SK-N-MC (cell line): ENCODE measurements at regions not wholly inside any gene's neighbourhood (a gene's known extent, or its start where the extent isn't known, plus 50 kb on each side); places are given as distances from the start of the nearest gene placed in this dataset.

ENCODE experiments used
- EZH2 ChIP-seq: fragments of 200-600 bp; sonication (generic); IDR thresholded peaks from one replicate; pipeline ENCODE4 v1.6.1; 2017; ENCODE audit warnings: antibody characterized with exemption
- POLR2AphosphoS5 ChIP-seq: IDR thresholded peaks from 2 replicates; pipeline ENCODE4 v1.6.1; 2012; ENCODE audit warnings: mild to moderate bottlenecking, low read depth, low read length, borderline replicate concordance

GRCh38 chr3:117303443-117303842, 593.9 kb downstream of the TUSC7 start:
- TF ChIP-seq POLR2AphosphoS5, result no peak
- no peak for TF ChIP-seq EZH2
